Keratinocyte (primary cell): ENCODE measurements at regions not wholly inside any gene's neighbourhood (a gene's known extent, or its start where the extent isn't known, plus 50 kb on each side); places are given as distances from the start of the nearest gene placed in this dataset.

Source experiments
- DNase-seq: peaks from one replicate; pipeline ENCODE4 v3.0.0-alpha.2; 2011; ENCODE audit warnings: low read depth, missing footprints, low spot score
- FAIRE-seq: peaks from 2 replicates; lab custom pipeline; 2011; peaks lifted over from hg19 to GRCh38; lab: Jason Lieb, UNC
- H2AFZ ChIP-seq: 2 replicates; pipeline ENCODE4 v1.6.0; 2012; ENCODE audit warnings: low read length, control low read depth, inconsistent platforms; ENCODE audit not compliant: control insufficient read depth
- H3K27ac ChIP-seq: 2 replicates; pipeline ENCODE4 v1.5.1; 2011; ENCODE audit warnings: low read length; ENCODE audit not compliant: control insufficient read depth, insufficient read depth
- H3K27me3 ChIP-seq: 3 replicates; pipeline ENCODE4 v1.6.0; 2011; ENCODE audit warnings: low read length; ENCODE audit not compliant: control insufficient read depth, insufficient read depth; ENCODE audit errors: extremely low read depth
- H3K36me3 ChIP-seq, 2 experiments: 2 replicates in 1 of 2; 3 replicates in 1 of 2; pipeline ENCODE4 v1.5.1; 2011; ENCODE audit warnings: low read length in 2 of 2, mild to moderate bottlenecking in 1 of 2; ENCODE audit not compliant: control insufficient read depth in 2 of 2, insufficient read depth in 2 of 2; ENCODE audit errors: extremely low read depth in 1 of 2
- H3K4me1 ChIP-seq: 3 replicates; pipeline ENCODE4 v1.5.1; 2011; ENCODE audit warnings: low read length; ENCODE audit not compliant: control insufficient read depth, insufficient read depth; ENCODE audit errors: extremely low read depth
- H3K4me2 ChIP-seq: 3 replicates; pipeline ENCODE4 v1.6.0; 2011; ENCODE audit warnings: low read depth, low read length; ENCODE audit not compliant: control insufficient read depth, insufficient read depth; ENCODE audit errors: extremely low read depth
- H3K4me3 ChIP-seq, 3 experiments: fragments of 200-600 bp in 1 of 3; sonication (generic) in 1 of 3; 2 replicates in 2 of 3; 3 replicates in 1 of 3; pipeline ENCODE4 v1.5.1; 2011 to 2016; ENCODE audit warnings: low read length in 3 of 3, mild to moderate bottlenecking in 3 of 3, control low read depth in 2 of 3, inconsistent platforms in 1 of 3, low read depth in 1 of 3, mixed read lengths in 1 of 3, mixed run types in 1 of 3, moderate library complexity in 1 of 3; ENCODE audit not compliant: control insufficient read depth in 2 of 3, insufficient read depth in 2 of 3; ENCODE audit errors: extremely low read depth in 1 of 3
- H3K79me2 ChIP-seq: 2 replicates; pipeline ENCODE4 v1.6.0; 2012; ENCODE audit warnings: low read length; ENCODE audit not compliant: control insufficient read depth, insufficient read depth
- H3K9ac ChIP-seq: 3 replicates; pipeline ENCODE4 v1.6.0; 2011; ENCODE audit warnings: low read length; ENCODE audit not compliant: control insufficient read depth, insufficient read depth; ENCODE audit errors: extremely low read depth
- H3K9me1 ChIP-seq: 3 replicates; pipeline ENCODE4 v1.6.0; 2011; ENCODE audit warnings: low read length; ENCODE audit not compliant: control insufficient read depth, insufficient read depth; ENCODE audit errors: extremely low read depth
- H3K9me3 ChIP-seq: 2 replicates; pipeline ENCODE4 v1.5.1; 2012; ENCODE audit warnings: low read depth, low read length; ENCODE audit not compliant: control insufficient read depth
- H4K20me1 ChIP-seq: 3 replicates; pipeline ENCODE4 v1.6.0; 2011; ENCODE audit warnings: low read length; ENCODE audit not compliant: control insufficient read depth, insufficient read depth; ENCODE audit errors: extremely low read depth
- EZH2 ChIP-seq: IDR thresholded peaks from one replicate; pipeline ENCODE4 v1.6.1; 2012; ENCODE audit warnings: inconsistent platforms, mild to moderate bottlenecking, low read length, moderate library complexity
- dilution Hi-C: fragments of 300-500 bp; cut with MboI; formaldehyde crosslinking; loops from one replicate; pipeline ENCODE4 v1.7.0; 2020; ENCODE audit warnings: low sequenced_read_pairs; ENCODE audit not compliant: extremely low pct_ligation_motif_present
- TF ChIP-seq, protein P1 (sequence below), 3 experiments: IDR thresholded peaks in 1 of 3; conservative IDR thresholded peaks in 1 of 3; optimal IDR thresholded peaks in 1 of 3; 2 replicates in 2 of 3; 3 replicates in 1 of 3; pipeline versions ENCODE3 to v1.5.1; 2011; ENCODE audit warnings: low read length in 3 of 3, mild to moderate bottlenecking in 3 of 3, moderate library complexity in 2 of 3, control low read depth in 1 of 3, inconsistent platforms in 1 of 3; ENCODE audit not compliant: insufficient read depth in 2 of 3; ENCODE audit errors: extremely low read depth in 1 of 3

- Histone ChIP-seq H2AFZ (no peak overlapping the region), H3K27me3 (no peaks in the 10 kb centered on the region), H4K20me1 (no peaks in the 10 kb centered on the region), H3K9me1 (no peaks in the 10 kb centered on the region), H3K4me2 (no peak overlapping the region), H3K4me1 (no peaks in the 10 kb centered on the region), H3K4me3 (no peak overlapping the region), H3K79me2 (no peaks in the 10 kb centered on the region), H3K36me3 (no peaks in the 10 kb centered on the region), H3K9me3 (peaks cover 2% of the 10 kb centered on the region), H3K27ac (no peak overlapping the region), H3K9ac (no peak overlapping the region)
- dilution Hi-C loops = no loop called here
- DNase-seq = no peak
- no peak for FAIRE-seq
- no peak for TF ChIP-seq EZH2
- TF ChIP-seq, protein P1, sequence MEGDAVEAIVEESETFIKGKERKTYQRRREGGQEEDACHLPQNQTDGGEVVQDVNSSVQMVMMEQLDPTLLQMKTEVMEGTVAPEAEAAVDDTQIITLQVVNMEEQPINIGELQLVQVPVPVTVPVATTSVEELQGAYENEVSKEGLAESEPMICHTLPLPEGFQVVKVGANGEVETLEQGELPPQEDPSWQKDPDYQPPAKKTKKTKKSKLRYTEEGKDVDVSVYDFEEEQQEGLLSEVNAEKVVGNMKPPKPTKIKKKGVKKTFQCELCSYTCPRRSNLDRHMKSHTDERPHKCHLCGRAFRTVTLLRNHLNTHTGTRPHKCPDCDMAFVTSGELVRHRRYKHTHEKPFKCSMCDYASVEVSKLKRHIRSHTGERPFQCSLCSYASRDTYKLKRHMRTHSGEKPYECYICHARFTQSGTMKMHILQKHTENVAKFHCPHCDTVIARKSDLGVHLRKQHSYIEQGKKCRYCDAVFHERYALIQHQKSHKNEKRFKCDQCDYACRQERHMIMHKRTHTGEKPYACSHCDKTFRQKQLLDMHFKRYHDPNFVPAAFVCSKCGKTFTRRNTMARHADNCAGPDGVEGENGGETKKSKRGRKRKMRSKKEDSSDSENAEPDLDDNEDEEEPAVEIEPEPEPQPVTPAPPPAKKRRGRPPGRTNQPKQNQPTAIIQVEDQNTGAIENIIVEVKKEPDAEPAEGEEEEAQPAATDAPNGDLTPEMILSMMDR (optimal IDR thresholded peaks at IDR 0.05 in 1 of 3, IDR thresholded peaks at IDR 0.05 in 1 of 3, conservative IDR thresholded peaks at IDR 0.05 in 1 of 3; ENCODE audit: extremely low read depth in 1 of 3, insufficient read depth in 2 of 3, low read length in 3 of 3) = no peak
These were observed 54.0 kb upstream of the CYP1B1 start for GRCh38 chr2:38129987-38130386.

DNA sequence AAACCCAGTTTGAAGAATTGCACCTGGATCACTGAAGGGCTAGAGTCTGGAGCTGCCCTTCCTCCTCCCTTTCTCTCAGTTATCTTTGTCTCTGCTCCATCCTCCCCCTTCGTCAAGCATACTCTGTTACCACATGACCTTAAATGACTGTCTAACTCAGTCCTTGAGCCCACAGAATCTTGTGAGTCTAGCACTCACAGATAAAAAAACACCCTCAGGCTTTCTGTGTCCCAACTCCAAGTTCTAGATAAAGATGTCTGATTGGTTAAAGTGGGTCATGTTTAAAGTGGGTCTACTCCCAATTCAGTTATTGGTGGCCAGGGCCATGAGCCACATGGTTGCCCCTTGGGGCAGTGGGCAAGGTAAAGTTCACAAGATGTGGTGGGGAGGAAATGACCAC, 53.5 kb upstream of the CYP1B1 start:
- Histone ChIP-seq H3K79me2 (no peaks in the 10 kb centered on the region), H3K27me3 (no peaks in the 10 kb centered on the region), H3K9me3 (peaks cover 2% of the 10 kb centered on the region), H3K9me1 (no peaks in the 10 kb centered on the region), H2AFZ (no peak overlapping the region), H3K27ac (no peak overlapping the region), H3K4me3 (no peak overlapping the region), H3K36me3 (no peaks in the 10 kb centered on the region), H4K20me1 (no peaks in the 10 kb centered on the region), H3K4me1 (no peaks in the 10 kb centered on the region), H3K4me2 (no peak overlapping the region), H3K9ac (no peak overlapping the region)
- no peak for FAIRE-seq
- no peak for DNase-seq
- TF ChIP-seq, protein P1 (optimal IDR thresholded peaks at IDR 0.05 in 1 of 3, IDR thresholded peaks at IDR 0.05 in 1 of 3, conservative IDR thresholded peaks at IDR 0.05 in 1 of 3; ENCODE audit: extremely low read depth in 1 of 3, insufficient read depth in 2 of 3, low read length in 3 of 3) = no peak
- TF ChIP-seq EZH2 = no peak
- dilution Hi-C loops = no loop called here
